Ascending aorta (tissue), 2 donors: ENCODE measurements at regions not wholly inside any gene's neighbourhood (a gene's known extent, or its start where the extent isn't known, plus 50 kb on each side); places are given as distances from the start of the nearest gene placed in this dataset.

Source experiments
- DNase-seq, 2 donors: peaks; one replicate each; pipeline ENCODE4 v3.0.0-alpha.2; 2019; ENCODE audit warnings: low spot score in 2 of 2
- H3K27ac ChIP-seq, 2 donors: fragments of 200-600 bp; sonication (generic); one replicate each; pipeline ENCODE4 v1.5.1; 2016 to 2017; ENCODE audit warnings: mild to moderate bottlenecking in 1 of 2
- H3K27me3 ChIP-seq: fragments of 200-600 bp; sonication (generic); one replicate; pipeline ENCODE4 v1.5.1; 2017
- H3K36me3 ChIP-seq, 2 donors: fragments of 200-600 bp; sonication (generic); one replicate each; pipeline ENCODE4 v1.5.1; 2016
- H3K4me1 ChIP-seq, 2 donors: fragments of 200-600 bp; sonication (generic); one replicate each; pipeline ENCODE4 v1.5.1; 2016 to 2017; ENCODE audit warnings: mild to moderate bottlenecking in 1 of 2
- H3K4me3 ChIP-seq, 2 donors: fragments of 200-600 bp; sonication (generic); one replicate each; pipeline ENCODE4 v1.5.1; 2016 to 2017; ENCODE audit warnings: mild to moderate bottlenecking in 1 of 2
- H3K9me3 ChIP-seq, 2 donors: fragments of 200-600 bp; sonication (generic); one replicate each; pipeline ENCODE4 v1.5.1; 2016
- CTCF ChIP-seq, 3 experiments: fragments of 200-600 bp in 2 of 3; fragments of 450-650 bp in 1 of 3; sonication (generic) in 2 of 3; IDR thresholded peaks; one replicate each; pipeline ENCODE4 v1.5.1; 2016 to 2019; ENCODE audit warnings: antibody characterized with exemption in 3 of 3, mild to moderate bottlenecking in 1 of 3, moderate library complexity in 1 of 3
- intact Hi-C: fragments of 100-400 bp; cut with DNase I; formaldehyde crosslinking; loops from one replicate; pipeline ENCODE4 v1.15.1; 2023

DNA sequence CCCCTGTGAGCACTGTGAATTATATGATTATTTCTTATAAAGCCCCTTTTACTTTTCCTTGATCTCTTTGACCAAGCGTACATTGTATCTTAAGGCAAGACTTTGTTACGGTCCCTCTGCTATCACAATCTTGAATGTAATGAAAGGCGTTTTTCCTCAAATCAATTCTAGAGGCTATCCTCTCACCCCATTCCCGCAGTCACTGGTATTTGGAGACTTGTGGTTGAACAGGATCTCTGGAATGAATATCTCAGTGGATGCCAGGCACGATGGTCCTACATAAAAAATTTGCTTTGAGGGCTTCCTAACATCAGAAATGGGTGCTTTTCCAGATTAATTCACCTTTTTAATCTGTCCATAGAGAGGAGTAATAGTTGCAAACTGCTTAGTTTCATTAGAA is 151.4 kb upstream of the PAPPA start:
- DNase-seq: no peak
- Histone ChIP-seq H3K4me1 (no peaks in the 10 kb centered on the region), H3K36me3 (no peaks in the 10 kb centered on the region), H3K4me3 (no peak overlapping the region), H3K9me3 (no peaks in the 10 kb centered on the region), H3K27me3 (no peaks in the 10 kb centered on the region), H3K27ac (no peak overlapping the region)
- no peak for TF ChIP-seq CTCF (IDR thresholded peaks at IDR 0.05)
- intact Hi-C loops: no loop called here

DNA sequence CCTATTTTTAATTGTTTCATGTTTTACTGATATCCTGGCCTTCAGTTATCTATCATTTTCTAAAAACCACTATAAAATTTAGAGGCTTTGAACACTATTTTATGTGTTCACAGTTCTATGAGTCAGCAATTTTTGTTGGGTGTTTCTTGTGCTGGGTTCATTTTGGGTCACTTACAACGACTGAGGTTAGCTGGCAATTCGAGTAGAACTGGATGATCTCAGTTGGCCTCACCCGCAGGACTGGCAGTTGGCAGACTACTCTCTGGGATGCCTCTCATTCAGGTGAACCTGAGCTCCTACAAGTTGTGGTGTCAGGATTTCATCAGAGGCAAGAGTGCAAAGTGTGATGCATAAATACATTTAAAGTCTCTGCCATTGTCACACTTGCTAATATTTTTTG is 151.0 kb upstream of the PAPPA start:
- intact Hi-C loops: no loop called here
- no peaks in the 10 kb centered on the region for H3K36me3 ChIP-seq
- H3K27me3 ChIP-seq: no peaks in the 10 kb centered on the region
- no peak for DNase-seq
- no peak for TF ChIP-seq CTCF (IDR thresholded peaks at IDR 0.05)
- no peak overlapping the region for H3K27ac ChIP-seq
- no peaks in the 10 kb centered on the region for H3K4me1 ChIP-seq
- no peak overlapping the region for H3K4me3 ChIP-seq
- H3K9me3 ChIP-seq: no peaks in the 10 kb centered on the region

DNA sequence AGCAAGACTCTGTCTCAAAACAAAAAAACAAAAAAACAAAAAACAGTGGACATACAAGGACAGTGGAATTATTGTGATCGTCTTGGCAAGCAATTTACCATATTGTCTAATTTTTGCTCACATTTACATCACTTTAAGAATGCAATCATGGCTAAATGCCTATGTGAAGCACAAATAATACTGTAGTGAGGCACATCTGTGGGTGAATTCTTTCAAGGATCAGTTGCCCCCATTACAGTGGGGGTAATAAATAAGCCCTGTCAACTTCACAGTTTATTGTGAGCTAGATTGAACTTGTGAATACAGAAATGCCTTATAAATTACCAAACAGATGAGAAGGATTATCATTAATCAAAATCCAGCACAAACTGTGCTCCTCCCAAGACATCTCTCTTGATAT is 150.2 kb upstream of the PAPPA start:
- no peak for TF ChIP-seq CTCF (IDR thresholded peaks at IDR 0.05)
- no peak overlapping the region for H3K4me3 ChIP-seq
- H3K36me3 ChIP-seq: no peaks in the 10 kb centered on the region
- intact Hi-C loops: no loop called here
- DNase-seq: no peak
- H3K4me1 ChIP-seq: no peaks in the 10 kb centered on the region
- H3K27ac ChIP-seq: no peak overlapping the region
- H3K9me3 ChIP-seq: no peaks in the 10 kb centered on the region
- H3K27me3 ChIP-seq: no peaks in the 10 kb centered on the region

- no peak overlapping the region for H3K4me3 ChIP-seq
- no peak for DNase-seq
- H3K27ac ChIP-seq: no peak overlapping the region
- no peaks in the 10 kb centered on the region for H3K4me1 ChIP-seq
- TF ChIP-seq CTCF (IDR thresholded peaks at IDR 0.05): no peak
- H3K9me3 ChIP-seq: no peaks in the 10 kb centered on the region
- intact Hi-C loops: no loop called here
- no peaks in the 10 kb centered on the region for H3K36me3 ChIP-seq
- H3K27me3 ChIP-seq: no peaks in the 10 kb centered on the region
Observed at GRCh38 chr9:116005205-116005604, 148.4 kb upstream of the PAPPA start.

DNA sequence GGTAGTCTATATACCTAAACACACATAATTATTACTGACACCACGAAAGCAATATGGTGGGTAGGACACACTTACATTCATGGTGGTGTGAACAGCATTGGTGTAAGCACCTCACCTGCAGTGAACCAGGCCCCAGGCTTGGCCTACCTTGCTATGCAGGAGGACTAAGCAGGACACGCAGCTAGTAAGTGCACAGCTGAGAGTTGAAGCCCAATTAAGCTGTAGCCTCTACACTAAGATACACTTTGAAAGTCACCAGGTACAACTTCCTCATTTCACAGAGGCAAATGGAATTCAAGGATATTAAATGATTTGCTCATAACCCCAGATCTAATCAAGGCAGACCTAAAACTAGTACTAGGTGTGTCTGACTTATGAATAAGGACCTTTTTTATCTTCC is 145.8 kb upstream of the PAPPA start:
- Histone ChIP-seq H3K9me3 (no peaks in the 10 kb centered on the region), H3K4me1 (no peaks in the 10 kb centered on the region), H3K27ac (no peak overlapping the region), H3K27me3 (no peaks in the 10 kb centered on the region), H3K4me3 (no peak overlapping the region), H3K36me3 (no peaks in the 10 kb centered on the region)
- intact Hi-C loops: no loop called here
- TF ChIP-seq CTCF (IDR thresholded peaks at IDR 0.05): no peak
- DNase-seq: no peak

DNA sequence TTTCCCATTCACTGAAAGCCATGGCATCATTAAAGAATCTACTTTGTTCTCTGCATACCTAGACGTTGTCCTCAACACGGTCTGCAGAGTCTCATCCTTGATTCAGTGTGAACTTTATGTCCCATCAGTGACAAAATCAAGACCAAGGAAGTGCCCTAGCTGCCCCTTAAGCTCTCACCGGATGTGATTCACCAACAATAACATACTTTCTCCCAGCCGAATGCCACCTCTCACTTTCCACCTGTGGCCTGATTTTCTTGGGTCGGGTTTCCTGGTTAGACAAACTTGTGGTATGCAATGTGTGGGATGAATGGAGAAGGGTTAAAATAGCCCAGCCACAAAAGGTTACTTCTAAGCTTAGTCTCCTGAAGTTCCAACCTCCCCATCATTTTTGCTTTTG is 145.3 kb upstream of the PAPPA start:
- Histone ChIP-seq H3K36me3 (no peaks in the 10 kb centered on the region), H3K27ac (no peak overlapping the region), H3K27me3 (no peaks in the 10 kb centered on the region), H3K4me1 (no peaks in the 10 kb centered on the region), H3K9me3 (no peaks in the 10 kb centered on the region), H3K4me3 (no peak overlapping the region)
- no peak for DNase-seq
- TF ChIP-seq CTCF (IDR thresholded peaks at IDR 0.05): no peak
- intact Hi-C loops: no loop called here
